Mesothelial cell of epicardium (in vitro differentiated cells): ENCODE measurements at regions not wholly inside any gene's neighbourhood (a gene's known extent, or its start where the extent isn't known, plus 50 kb on each side); places are given as distances from the start of the nearest gene placed in this dataset.

ENCODE experiments used
- DNase-seq, 2 experiments: peaks; one replicate each; pipeline ENCODE4 v3.0.0; 2021; ENCODE audit warnings: low spot score in 2 of 2; ENCODE audit not compliant: unreplicated experiment in 2 of 2
- H3K27ac Mint-ChIP-seq: 2 replicates; pipeline ENCODE4 v1.8.0; 2021; ENCODE audit warnings: mixed read lengths
- H3K27me3 Mint-ChIP-seq: 2 replicates; pipeline ENCODE4 v1.8.0; 2021; ENCODE audit warnings: low read depth, mixed read lengths
- H3K36me3 Mint-ChIP-seq: 2 replicates; pipeline ENCODE4 v1.8.0; 2021; ENCODE audit warnings: mixed read lengths
- H3K4me1 Mint-ChIP-seq: 2 replicates; pipeline ENCODE4 v1.8.0; 2021; ENCODE audit warnings: mixed read lengths
- H3K4me3 Mint-ChIP-seq: 2 replicates; pipeline ENCODE4 v1.8.0; 2021; ENCODE audit warnings: mild to moderate bottlenecking, moderate library complexity, mixed read lengths
- H3K9me3 Mint-ChIP-seq: 2 replicates; pipeline ENCODE4 v1.8.0; 2021; ENCODE audit warnings: mixed read lengths
- TF ChIP-seq, protein P1 (sequence below): fragments of 200-600 bp; sonication (generic); IDR thresholded peaks from one replicate; pipeline ENCODE4 v1.5.0; 2021; ENCODE audit warnings: antibody characterized with exemption; ENCODE audit not compliant: unreplicated experiment

DNA sequence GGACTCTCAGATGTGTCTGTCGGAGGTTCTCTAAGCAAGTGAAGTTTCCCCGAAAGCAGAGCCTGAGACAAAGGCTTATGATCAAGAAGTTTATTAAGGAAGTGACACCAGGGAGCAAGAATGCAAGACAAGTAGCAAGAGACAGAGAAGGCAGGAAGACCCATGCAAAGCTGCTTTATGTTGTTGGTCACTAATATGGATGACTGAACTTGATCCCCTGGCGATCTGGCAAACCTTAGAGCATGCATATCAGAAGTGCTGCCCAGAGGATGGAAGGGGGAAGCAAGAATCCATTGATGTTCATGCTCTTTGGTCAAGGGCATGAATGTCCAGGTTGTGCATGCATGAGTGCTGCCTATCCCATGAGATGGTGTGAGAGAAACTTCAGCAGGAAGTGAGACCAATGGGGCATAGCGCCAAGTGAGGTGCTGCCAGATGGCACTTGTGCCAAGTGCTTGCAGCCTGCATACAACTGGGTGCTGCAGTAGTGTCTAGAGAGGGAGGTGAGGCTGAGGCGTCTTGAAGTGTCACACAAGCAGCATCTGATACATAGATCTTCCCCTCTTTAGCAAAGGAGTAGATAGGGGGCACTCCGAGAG is 176.5 kb downstream of the SALL1 start:
- Mint-ChIP-seq H3K36me3 (no peaks in the 10 kb centered on the region), H3K27ac (no peak overlapping the region), H3K4me3 (no peak overlapping the region), H3K9me3 (peaks cover 4% of the 10 kb centered on the region), H3K27me3 (peaks cover 50% of the 10 kb centered on the region), H3K4me1 (no peaks in the 10 kb centered on the region)
- DNase-seq: no peak
- TF ChIP-seq, protein P1, sequence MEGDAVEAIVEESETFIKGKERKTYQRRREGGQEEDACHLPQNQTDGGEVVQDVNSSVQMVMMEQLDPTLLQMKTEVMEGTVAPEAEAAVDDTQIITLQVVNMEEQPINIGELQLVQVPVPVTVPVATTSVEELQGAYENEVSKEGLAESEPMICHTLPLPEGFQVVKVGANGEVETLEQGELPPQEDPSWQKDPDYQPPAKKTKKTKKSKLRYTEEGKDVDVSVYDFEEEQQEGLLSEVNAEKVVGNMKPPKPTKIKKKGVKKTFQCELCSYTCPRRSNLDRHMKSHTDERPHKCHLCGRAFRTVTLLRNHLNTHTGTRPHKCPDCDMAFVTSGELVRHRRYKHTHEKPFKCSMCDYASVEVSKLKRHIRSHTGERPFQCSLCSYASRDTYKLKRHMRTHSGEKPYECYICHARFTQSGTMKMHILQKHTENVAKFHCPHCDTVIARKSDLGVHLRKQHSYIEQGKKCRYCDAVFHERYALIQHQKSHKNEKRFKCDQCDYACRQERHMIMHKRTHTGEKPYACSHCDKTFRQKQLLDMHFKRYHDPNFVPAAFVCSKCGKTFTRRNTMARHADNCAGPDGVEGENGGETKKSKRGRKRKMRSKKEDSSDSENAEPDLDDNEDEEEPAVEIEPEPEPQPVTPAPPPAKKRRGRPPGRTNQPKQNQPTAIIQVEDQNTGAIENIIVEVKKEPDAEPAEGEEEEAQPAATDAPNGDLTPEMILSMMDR: no peak

DNA sequence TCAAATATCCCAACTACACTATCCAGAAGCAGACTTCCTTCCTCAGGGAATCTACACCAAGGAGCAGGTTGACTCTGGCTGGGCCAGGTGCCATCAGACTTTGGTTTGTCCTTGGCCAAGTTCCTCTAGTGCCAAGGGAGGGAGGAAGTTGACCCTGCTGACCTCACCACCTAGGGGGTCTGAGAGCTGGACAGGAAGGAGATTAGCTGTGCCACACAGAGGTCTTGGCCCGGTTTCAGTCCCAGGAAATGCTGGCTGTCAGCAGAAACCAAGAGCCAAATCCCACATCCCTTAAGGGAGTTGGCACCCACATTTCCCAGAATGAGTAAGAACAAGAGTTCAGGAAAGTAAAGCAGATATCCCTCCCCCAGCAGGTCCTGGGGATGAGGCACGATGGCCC is 178.2 kb downstream of the SALL1 start:
- DNase-seq: no peak
- TF ChIP-seq, protein P1: no peak
- H3K36me3 Mint-ChIP-seq: no peaks in the 10 kb centered on the region
- H3K9me3 Mint-ChIP-seq: peaks cover 4% of the 10 kb centered on the region
- H3K4me1 Mint-ChIP-seq: no peaks in the 10 kb centered on the region
- H3K4me3 Mint-ChIP-seq: no peak overlapping the region
- H3K27me3 Mint-ChIP-seq: peaks cover 50% of the 10 kb centered on the region
- no peak overlapping the region for H3K27ac Mint-ChIP-seq

DNA sequence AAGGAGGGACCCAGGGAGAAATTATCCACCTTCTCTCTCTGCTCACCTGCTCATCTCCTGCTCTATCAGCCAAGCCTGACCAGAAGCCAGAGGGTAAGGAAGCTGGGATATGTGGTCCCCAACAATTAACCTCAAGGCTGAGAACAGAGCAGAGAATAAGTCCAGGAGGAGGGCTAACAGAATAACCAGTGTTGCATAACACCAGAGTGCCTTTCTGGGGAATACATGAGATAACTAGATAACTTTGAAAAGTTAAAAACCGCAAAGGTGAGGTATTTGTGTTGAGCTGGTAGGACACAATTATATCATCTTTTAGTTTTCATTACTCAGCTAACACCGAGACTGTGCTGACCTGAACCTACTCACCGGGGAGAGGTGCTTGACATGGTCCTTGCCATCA is 180.8 kb downstream of the SALL1 start:
- TF ChIP-seq, protein P1: no peak
- Mint-ChIP-seq H3K36me3 (no peaks in the 10 kb centered on the region), H3K27me3 (peaks cover 46% of the 10 kb centered on the region), H3K4me3 (no peak overlapping the region), H3K27ac (no peak overlapping the region), H3K4me1 (no peaks in the 10 kb centered on the region), H3K9me3 (peaks cover 4% of the 10 kb centered on the region)
- no peak for DNase-seq

DNA sequence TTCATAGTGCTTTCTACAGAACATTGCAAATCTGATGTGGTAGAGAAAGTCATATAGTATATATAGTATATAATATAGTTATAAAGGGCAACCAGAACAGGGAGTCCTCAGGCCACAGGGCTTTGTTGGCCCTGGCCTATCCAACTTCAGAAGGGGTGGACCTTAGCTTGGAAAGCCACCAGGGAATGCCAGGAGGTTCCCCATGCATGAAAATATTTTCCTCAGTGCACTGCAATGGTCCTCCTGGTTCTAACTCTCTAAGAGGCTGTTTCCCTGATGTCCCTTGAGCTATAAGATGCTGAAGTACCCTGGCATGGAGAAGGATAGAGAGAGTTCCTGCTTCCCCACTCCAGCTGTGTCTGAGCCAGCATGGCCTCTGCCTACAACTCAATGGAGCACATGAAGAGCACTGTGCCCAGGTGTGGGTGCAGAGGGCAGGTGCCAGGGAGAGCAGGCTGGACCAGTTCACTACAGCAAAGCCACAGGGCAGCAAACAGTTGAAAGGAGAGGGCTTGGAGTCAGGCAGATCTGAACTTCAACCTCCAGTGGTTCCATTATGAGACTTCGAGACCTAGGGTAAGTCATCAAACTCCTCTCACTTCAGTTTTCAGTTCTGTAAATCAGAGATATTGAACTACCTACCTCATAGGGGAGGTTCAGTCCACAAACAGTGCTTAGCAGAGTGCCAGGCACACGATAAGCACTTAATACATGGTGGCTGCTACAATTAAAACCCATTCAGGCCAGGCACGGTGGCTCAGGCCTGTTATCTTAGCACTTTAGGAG is 183.1 kb downstream of the SALL1 start:
- Mint-ChIP-seq H3K4me3 (no peak overlapping the region), H3K27me3 (peaks cover 30% of the 10 kb centered on the region), H3K27ac (no peak overlapping the region), H3K9me3 (peaks cover 4% of the 10 kb centered on the region), H3K4me1 (no peaks in the 10 kb centered on the region), H3K36me3 (no peaks in the 10 kb centered on the region)
- TF ChIP-seq, protein P1: no peak
- no peak for DNase-seq

DNA sequence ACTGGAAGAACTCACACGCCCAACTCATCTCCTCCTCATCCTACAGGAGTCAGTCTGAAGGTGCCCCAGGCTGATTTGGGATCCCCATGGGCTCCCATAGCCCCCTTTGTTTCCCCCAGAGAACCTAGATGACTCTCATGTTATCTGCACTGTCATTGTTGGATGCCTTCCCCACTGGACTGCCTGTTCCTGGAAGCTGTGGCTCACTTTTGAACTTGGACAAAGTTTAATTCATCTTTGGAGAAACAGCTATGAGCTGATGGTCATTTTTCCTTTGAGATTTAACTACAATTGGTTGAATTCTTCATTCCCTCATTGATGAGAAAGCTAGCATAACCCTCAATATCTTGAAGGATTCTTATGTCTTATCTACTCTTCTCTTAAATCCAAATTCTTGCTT is 186.6 kb downstream of the SALL1 start:
- Mint-ChIP-seq H3K4me3 (no peak overlapping the region), H3K4me1 (no peaks in the 10 kb centered on the region), H3K9me3 (no peaks in the 10 kb centered on the region), H3K36me3 (no peaks in the 10 kb centered on the region), H3K27me3 (peaks cover 18% of the 10 kb centered on the region), H3K27ac (no peak overlapping the region)
- TF ChIP-seq, protein P1: no peak
- DNase-seq: no peak
